Endothelial cell of umbilical vein (primary cell): ENCODE measurements at regions not wholly inside any gene's neighbourhood (a gene's known extent, or its start where the extent isn't known, plus 50 kb on each side); places are given as distances from the start of the nearest gene placed in this dataset.

ENCODE experiments used
- BruUV-seq: library from RNA; stranded (reverse); fragments of 400-500 nt; replicated peaks from 2 replicates; lab custom pipeline; 2021; lab: Mats Ljungman, UMichigan
- CTCF ChIA-PET: fragments of 300-600, 350-600 bp; sonication (Branson Sonifier 250); formaldehyde crosslinking; loops from one replicate; lab custom pipeline; 2021; ENCODE audit warnings: antibody characterized with exemption, inconsistent platforms; lab: Charles Lee
- POLR2A ChIA-PET: fragments of 300-600, 350-600 bp; sonication (Branson Sonifier 250); formaldehyde crosslinking; loops from one replicate; lab custom pipeline; 2021; ENCODE audit warnings: antibody characterized with exemption, inconsistent platforms; lab: Charles Lee
- DNase-seq: peaks from one replicate; pipeline ENCODE4 v3.0.0-alpha.2; 2011; ENCODE audit warnings: low read depth, low spot score
- FAIRE-seq: peaks from 2 replicates; lab custom pipeline; 2011; peaks lifted over from hg19 to GRCh38; lab: Jason Lieb, UNC
- H2AFZ ChIP-seq: 2 replicates; pipeline ENCODE4 v1.6.0; 2012; ENCODE audit warnings: low read depth, low read length, control low read depth, inconsistent platforms
- H3K27ac ChIP-seq: 2 replicates; pipeline ENCODE4 v1.5.1; 2011; ENCODE audit warnings: low read depth, mild to moderate bottlenecking, control low read depth, low read length, moderate library complexity; ENCODE audit not compliant: insufficient read depth
- H3K27me3 ChIP-seq, 2 experiments: 2 replicates each; pipeline versions ENCODE4 v1.6.0 to v1.6.1; 2011; ENCODE audit warnings: low read length in 2 of 2, mixed read lengths in 1 of 2; ENCODE audit not compliant: control insufficient read depth in 2 of 2, insufficient read depth in 2 of 2
- H3K36me3 ChIP-seq, 2 experiments: 2 replicates in 1 of 2; 3 replicates in 1 of 2; pipeline ENCODE4 v1.5.1; 2011; ENCODE audit warnings: low read length in 2 of 2, mild to moderate bottlenecking in 1 of 2, moderate library complexity in 1 of 2; ENCODE audit not compliant: control insufficient read depth in 2 of 2, insufficient read depth in 2 of 2; ENCODE audit errors: extremely low read depth in 1 of 2
- H3K4me1 ChIP-seq: 3 replicates; pipeline ENCODE4 v1.5.1; 2011; ENCODE audit warnings: mild to moderate bottlenecking, low read length; ENCODE audit not compliant: control insufficient read depth, insufficient read depth; ENCODE audit errors: extremely low read depth
- H3K4me2 ChIP-seq: 2 replicates; pipeline ENCODE4 v1.6.1; 2011; ENCODE audit warnings: low read length, control low read depth, mixed read lengths; ENCODE audit not compliant: insufficient read depth
- H3K4me3 ChIP-seq, 3 experiments: fragments of 200-600 bp in 1 of 3; sonication (generic), shearing (Covaris generic) in 1 of 3; replicated peaks in 1 of 3; 2 replicates each; pipeline ENCODE4 v1.5.1; 2011 to 2016; ENCODE audit warnings: control low read depth in 3 of 3, low read length in 3 of 3, mild to moderate bottlenecking in 2 of 3, inconsistent platforms in 1 of 3, low read depth in 1 of 3, moderate library complexity in 1 of 3; ENCODE audit not compliant: insufficient read depth in 1 of 3
- H3K79me2 ChIP-seq: 2 replicates; pipeline ENCODE4 v1.6.0; 2012; ENCODE audit warnings: low read length, inconsistent platforms; ENCODE audit not compliant: control insufficient read depth, insufficient read depth
- H3K9ac ChIP-seq: replicated peaks from 2 replicates; pipeline ENCODE3; 2011; ENCODE audit warnings: low read length, control low read depth; ENCODE audit not compliant: insufficient read depth; ENCODE audit errors: extremely low read depth
- H3K9me1 ChIP-seq: replicated peaks from 3 replicates; pipeline ENCODE4 v1.6.0; 2011; ENCODE audit warnings: mild to moderate bottlenecking, low read length; ENCODE audit not compliant: control insufficient read depth, insufficient read depth; ENCODE audit errors: extremely low read depth
- H3K9me3 ChIP-seq: replicated peaks from 2 replicates; pipeline ENCODE4 v1.5.1; 2012; ENCODE audit warnings: low read length, inconsistent platforms; ENCODE audit not compliant: control insufficient read depth, insufficient read depth
- H4K20me1 ChIP-seq: replicated peaks from 2 replicates; pipeline ENCODE3; 2011; ENCODE audit warnings: mild to moderate bottlenecking, low read length; ENCODE audit not compliant: control insufficient read depth, insufficient read depth; ENCODE audit errors: extremely low read depth
- CTCF ChIP-seq, 2 donors: IDR thresholded peaks; 1 replicate in 1 of 2; 2 replicates in 1 of 2; pipeline ENCODE4 v1.5.1; 2011; ENCODE audit warnings: low read length in 2 of 2, mild to moderate bottlenecking in 2 of 2, moderate library complexity in 2 of 2, control low read depth in 1 of 2, inconsistent platforms in 1 of 2, low read depth in 1 of 2; ENCODE audit not compliant: insufficient read depth in 1 of 2; ENCODE audit errors: extremely low read depth in 1 of 2
- EZH2 ChIP-seq: IDR thresholded peaks from 2 replicates; pipeline ENCODE4 v1.6.1; 2012; ENCODE audit warnings: borderline replicate concordance, low read depth, mild to moderate bottlenecking, moderate library complexity, low read length, inconsistent platforms; ENCODE audit not compliant: severe bottlenecking
- FOS ChIP-seq: IDR thresholded peaks from 2 replicates; pipeline ENCODE4 v1.6.1; 2011; ENCODE audit warnings: mild to moderate bottlenecking, low read length, moderate library complexity, borderline replicate concordance; ENCODE audit not compliant: insufficient read depth
- GATA2 ChIP-seq: IDR thresholded peaks from 2 replicates; pipeline ENCODE4 v1.7.0; 2011; ENCODE audit warnings: low read depth, mild to moderate bottlenecking, moderate library complexity, mixed read lengths, low read length; ENCODE audit not compliant: insufficient read length, insufficient read depth
- JUN ChIP-seq: IDR thresholded peaks from 2 replicates; pipeline ENCODE4 v1.6.1; 2011; ENCODE audit warnings: borderline replicate concordance, low read depth; ENCODE audit not compliant: insufficient read length, insufficient read depth
- MAX ChIP-seq: IDR thresholded peaks from 2 replicates; pipeline ENCODE4 v1.6.1; 2011; ENCODE audit not compliant: insufficient read depth, insufficient read length
- MYC ChIP-seq: IDR thresholded peaks from one replicate; pipeline ENCODE4 v1.6.1; 2011; ENCODE audit warnings: mild to moderate bottlenecking, low read depth, low read length
- POLR2A ChIP-seq: IDR thresholded peaks from 2 replicates; pipeline ENCODE4 v1.6.1; 2012; ENCODE audit warnings: low read depth, mild to moderate bottlenecking, control low read depth, low read length
- POLR2AphosphoS5 ChIP-seq: IDR thresholded peaks from 2 replicates; pipeline ENCODE4 v1.6.1; 2012; ENCODE audit warnings: low read depth, mild to moderate bottlenecking, control low read depth, low read length, moderate library complexity; ENCODE audit not compliant: insufficient read depth
- dilution Hi-C: fragments of 300-500 bp; cut with MboI; formaldehyde crosslinking; loops from one replicate; pipeline ENCODE4 v1.15.0; 2019; ENCODE audit warnings: low sequenced_read_pairs; ENCODE audit not compliant: extremely low pct_ligation_motif_present
- intact Hi-C: fragments of 100-400 bp; cut with micrococcal nuclease; formaldehyde crosslinking; loops from one replicate; pipeline ENCODE4 v1.10.0; 2022

GRCh38 chr11:88404391-88404790 lies 66.9 kb upstream of the CTSC start:
- Histone ChIP-seq H4K20me1 (no peaks in the 10 kb centered on the region), H3K36me3 (no peaks in the 10 kb centered on the region), H3K9me3 (no peaks in the 10 kb centered on the region), H3K27me3 (no peaks in the 10 kb centered on the region), H3K4me2 (no peak overlapping the region), H3K9ac (no peak overlapping the region), H3K4me1 (peaks cover 34% of the 10 kb centered on the region), H3K79me2 (no peaks in the 10 kb centered on the region), H2AFZ (no peak overlapping the region), H3K9me1 (no peaks in the 10 kb centered on the region), H3K27ac (no peak overlapping the region), H3K4me3 (no peak overlapping the region)
- TF ChIP-seq MYC (no peak), POLR2A (no peak), FOS (no peak), POLR2AphosphoS5 (no peak), EZH2 (no peak), GATA2 (no peak), CTCF (IDR thresholded peaks at IDR 0.05; ENCODE audit: extremely low read depth in 1 of 2, insufficient read depth in 1 of 2, low read depth in 1 of 2, low read length in 2 of 2) (no peak), MAX (no peak), JUN (no peak)
- peak; percentile 28 for FAIRE-seq
- DNase-seq: no peak
- dilution Hi-C loops: no loop called here
- POLR2A ChIA-PET: no interaction called here
- no TSS peak for BruUV-seq
- CTCF ChIA-PET: interaction anchor here (1.4 kb wide), 1 partner anchor 81 kb away, joined by 3 read pairs; no protein-coding TSS in a partner anchor
- intact Hi-C loops: loop anchor here (5.0 kb wide), 1 partner anchor 1203 kb away; no protein-coding TSS in a partner anchor
